GM13977 (cell line): ENCODE measurements at regions not wholly inside any gene's neighbourhood (a gene's known extent, or its start where the extent isn't known, plus 50 kb on each side); places are given as distances from the start of the nearest gene placed in this dataset.

Experiments
- DNase-seq: peaks from one replicate; pipeline ENCODE4 v3.0.0; 2012; ENCODE audit warnings: low spot score
- in situ Hi-C: fragments of 300-500 bp; cut with MboI; formaldehyde crosslinking; loops from one replicate; pipeline ENCODE4 v1.12.0; 2022; ENCODE audit warnings: low sequenced_read_pairs, low pct_unique_long_range_greater_than_20kb, mixed read lengths, inconsistent platforms; ENCODE audit not compliant: unreplicated experiment
- TF ChIP-seq, protein P1 (sequence below): IDR thresholded peaks from 2 replicates; pipeline ENCODE4 v1.5.1; 2012; ENCODE audit warnings: mild to moderate bottlenecking, control low read depth; ENCODE audit not compliant: insufficient read depth; ENCODE audit errors: extremely low read depth, missing control alignments

DNA sequence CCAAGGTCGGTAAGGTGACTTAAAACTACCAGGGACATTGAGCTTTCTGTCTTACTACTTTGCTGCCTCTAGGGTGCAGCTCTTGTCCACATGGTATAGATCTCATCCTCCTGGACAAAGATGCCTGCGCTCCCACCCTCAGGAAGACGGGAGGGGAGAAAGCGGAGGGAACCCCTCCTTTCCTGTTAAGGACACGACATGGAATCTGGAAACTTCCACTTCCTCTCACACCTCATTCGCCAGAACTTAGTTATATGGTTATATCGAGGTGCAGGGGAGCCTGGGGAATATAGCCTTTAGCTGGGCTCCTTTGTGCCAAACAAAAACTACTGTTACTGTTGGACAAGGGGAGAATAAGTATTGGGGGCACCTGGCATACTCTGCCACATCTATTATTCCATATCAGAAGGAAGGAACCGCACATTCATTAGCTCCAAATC is 224.3 kb upstream of the TSHZ2 start:
- no peak for DNase-seq
- in situ Hi-C loops: no loop called here

DNA sequence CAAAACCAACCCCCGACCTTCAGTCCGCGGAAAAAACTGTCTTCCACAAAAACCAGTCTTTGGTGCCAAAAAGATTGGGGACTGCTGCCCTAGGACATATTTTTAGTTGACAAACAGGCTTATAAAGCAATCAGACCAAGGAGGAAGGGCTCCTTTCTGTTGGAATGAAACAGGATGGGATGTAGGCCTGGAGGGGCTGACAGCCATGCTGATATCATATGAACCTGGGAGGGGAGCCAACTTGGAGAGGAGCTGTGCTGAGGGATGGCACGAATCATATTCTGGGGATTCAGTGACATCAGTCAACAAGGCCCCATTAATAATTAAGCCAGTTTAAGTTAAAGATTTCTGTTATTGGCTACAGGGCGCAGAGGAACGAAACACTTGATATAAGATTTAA is 225.4 kb upstream of the TSHZ2 start:
- DNase-seq: no peak
- in situ Hi-C loops: no loop called here
- TF ChIP-seq, protein P1, sequence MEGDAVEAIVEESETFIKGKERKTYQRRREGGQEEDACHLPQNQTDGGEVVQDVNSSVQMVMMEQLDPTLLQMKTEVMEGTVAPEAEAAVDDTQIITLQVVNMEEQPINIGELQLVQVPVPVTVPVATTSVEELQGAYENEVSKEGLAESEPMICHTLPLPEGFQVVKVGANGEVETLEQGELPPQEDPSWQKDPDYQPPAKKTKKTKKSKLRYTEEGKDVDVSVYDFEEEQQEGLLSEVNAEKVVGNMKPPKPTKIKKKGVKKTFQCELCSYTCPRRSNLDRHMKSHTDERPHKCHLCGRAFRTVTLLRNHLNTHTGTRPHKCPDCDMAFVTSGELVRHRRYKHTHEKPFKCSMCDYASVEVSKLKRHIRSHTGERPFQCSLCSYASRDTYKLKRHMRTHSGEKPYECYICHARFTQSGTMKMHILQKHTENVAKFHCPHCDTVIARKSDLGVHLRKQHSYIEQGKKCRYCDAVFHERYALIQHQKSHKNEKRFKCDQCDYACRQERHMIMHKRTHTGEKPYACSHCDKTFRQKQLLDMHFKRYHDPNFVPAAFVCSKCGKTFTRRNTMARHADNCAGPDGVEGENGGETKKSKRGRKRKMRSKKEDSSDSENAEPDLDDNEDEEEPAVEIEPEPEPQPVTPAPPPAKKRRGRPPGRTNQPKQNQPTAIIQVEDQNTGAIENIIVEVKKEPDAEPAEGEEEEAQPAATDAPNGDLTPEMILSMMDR: no peak

More for the DNA sequence above, 224.3 kb upstream of the TSHZ2 start:
- TF ChIP-seq, protein P1: no peak

DNA sequence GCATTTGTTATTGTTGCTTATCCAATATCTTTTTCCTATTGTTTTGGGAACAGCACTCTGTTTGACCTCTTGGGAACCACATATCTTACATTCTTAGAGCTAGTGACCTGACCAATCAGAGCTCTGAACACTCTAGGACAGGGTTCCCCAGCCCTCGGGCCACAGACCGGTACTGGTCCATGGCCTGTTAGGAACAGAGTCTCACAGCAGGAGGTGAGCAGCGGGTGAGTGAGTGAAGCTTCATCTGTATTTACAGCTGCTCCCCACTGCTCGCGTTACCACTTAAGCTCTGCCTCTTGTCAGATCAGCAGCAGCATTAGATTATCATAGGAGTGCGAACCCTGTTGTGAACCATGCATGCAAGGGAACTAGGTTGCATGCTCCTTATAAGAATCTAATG is 226.0 kb upstream of the TSHZ2 start:
- TF ChIP-seq, protein P1: no peak
- no peak for DNase-seq
- in situ Hi-C loops: no loop called here

DNA sequence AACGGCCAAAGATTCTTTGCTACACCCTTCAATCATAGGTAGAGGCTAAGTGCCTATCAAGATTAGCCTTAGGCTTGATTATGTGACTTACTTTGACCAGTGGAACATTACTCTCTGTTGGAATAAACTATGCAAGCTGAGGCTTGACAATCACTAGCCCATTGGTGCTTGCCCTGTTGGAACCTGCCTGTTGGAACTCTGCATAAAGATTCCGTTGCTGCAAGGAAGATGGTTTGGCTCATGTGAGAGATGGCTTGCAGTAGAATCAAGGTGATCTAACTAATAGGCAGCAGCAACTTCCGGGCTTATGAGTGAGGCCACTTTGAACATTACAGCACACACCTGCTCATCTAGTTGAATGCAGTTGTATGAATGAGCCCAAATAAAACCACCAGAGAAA is 227.7 kb upstream of the TSHZ2 start:
- in situ Hi-C loops: no loop called here
- no peak for DNase-seq
- TF ChIP-seq, protein P1: no peak

DNA sequence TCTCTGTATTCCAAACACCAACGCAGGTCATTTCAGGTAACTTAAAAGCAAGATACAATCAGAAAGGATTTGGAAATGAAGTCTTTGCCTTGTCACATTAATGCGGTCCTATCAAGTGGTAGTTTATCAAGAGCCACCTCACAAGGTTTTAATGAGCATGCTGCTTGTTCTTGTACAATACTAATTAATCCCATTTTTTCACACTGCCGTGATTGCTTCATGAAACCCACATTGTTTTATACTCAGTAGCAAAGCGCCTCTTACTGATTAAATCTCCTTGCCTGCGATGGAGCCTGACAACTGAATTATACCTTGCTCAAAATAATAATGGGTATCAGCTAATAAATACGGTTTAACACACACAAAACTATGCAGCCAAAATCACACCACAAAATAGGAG is 234.1 kb upstream of the TSHZ2 start:
- TF ChIP-seq, protein P1: no peak
- DNase-seq: no peak

DNA sequence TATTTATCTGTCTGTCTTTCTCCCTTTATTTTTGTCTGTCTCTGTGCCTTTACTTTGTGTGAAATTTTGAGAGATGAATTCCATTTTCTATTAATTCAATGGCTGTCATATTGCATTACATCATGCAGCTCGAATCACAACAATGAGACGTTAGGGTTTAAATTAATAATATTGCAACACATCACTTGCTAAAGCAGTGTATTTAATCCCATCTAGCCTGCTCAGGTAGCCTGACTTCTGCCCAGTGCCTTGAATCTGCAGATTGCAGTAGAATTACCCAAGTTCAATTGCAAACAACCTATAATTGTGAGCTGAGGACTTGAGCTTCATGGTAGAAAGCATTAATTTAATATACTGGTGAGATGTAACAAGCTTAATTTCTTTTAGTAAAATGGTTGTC is 235.7 kb upstream of the TSHZ2 start:
- TF ChIP-seq, protein P1: no peak
- in situ Hi-C loops: no loop called here
- no peak for DNase-seq

More for the DNA sequence above, 234.1 kb upstream of the TSHZ2 start:
- in situ Hi-C loops: no loop called here

DNA sequence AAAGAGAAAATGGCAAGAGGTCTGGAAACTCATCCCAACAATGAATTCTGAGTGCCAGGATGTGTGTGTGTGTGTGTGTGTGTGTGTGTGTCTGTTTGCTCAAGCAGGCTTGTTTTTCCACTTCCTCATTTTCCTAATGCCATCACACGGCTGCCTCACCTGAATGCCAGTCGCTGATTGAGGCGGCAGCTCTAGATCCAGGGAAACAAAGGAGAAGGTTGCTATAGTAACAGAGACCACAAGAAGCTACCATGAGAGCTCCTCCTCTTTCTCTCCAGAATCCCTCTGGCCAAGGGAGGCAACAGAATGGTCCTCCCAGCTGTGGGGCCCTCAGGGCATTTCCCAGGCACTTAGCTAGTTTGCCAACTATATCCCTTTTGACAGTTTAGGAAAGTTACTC is 241.1 kb upstream of the TSHZ2 start:
- DNase-seq: no peak

More for the DNA sequence above, 241.1 kb upstream of the TSHZ2 start:
- in situ Hi-C loops: no loop called here
- TF ChIP-seq, protein P1: no peak
